HepG2 (cell line): ENCODE measurements at regions not wholly inside any gene's neighbourhood (a gene's known extent, or its start where the extent isn't known, plus 50 kb on each side); places are given as distances from the start of the nearest gene placed in this dataset.

Experiments
- ATAC-seq: fragments of 200-7000 bp; cut with Tn5 transposase; 3 replicates; pipeline ENCODE4 v1.9.1; 2020; ENCODE audit warnings: mild to moderate bottlenecking, moderate library complexity
- BruUV-seq: library from RNA; stranded (reverse); fragments of 400-500 nt; replicated peaks from 2 replicates; lab custom pipeline; 2021; lab: Mats Ljungman, UMichigan
- CTCF ChIA-PET: fragments of 300-600 bp; formaldehyde crosslinking; extraction: SDS; loops from one replicate; lab custom pipeline; 2021; ENCODE audit warnings: low total read pairs, inconsistent platforms, low intra/inter-chr PET ratio; lab: Yijun Ruan, JAX
- POLR2A ChIA-PET: fragments of 350-600 bp; sonication (Branson Sonifier 250); formaldehyde crosslinking; loops from one replicate; lab custom pipeline; 2020; ENCODE audit warnings: antibody characterized with exemption, inconsistent platforms; lab: Yijun Ruan, JAX
- DNase-seq: peaks from one replicate; pipeline ENCODE4 v3.0.0-alpha.2; 2015; ENCODE audit warnings: low spot score
- FAIRE-seq: peaks from 3 replicates; lab custom pipeline; 2011; peaks lifted over from hg19 to GRCh38; lab: Jason Lieb, UNC
- H2AFZ ChIP-seq: one replicate; pipeline ENCODE4 v1.6.1; 2011; ENCODE audit warnings: low read length, inconsistent platforms
- H3K27ac ChIP-seq: fragments of 300-600 bp; 3 replicates; pipeline ENCODE4 v1.8.0; 2011; ENCODE audit warnings: mixed run types, mild to moderate bottlenecking, mixed read lengths, low read length, inconsistent platforms; ENCODE audit not compliant: insufficient read depth; ENCODE audit errors: extremely low read length
- H3K27me3 ChIP-seq, 2 experiments: fragments of 200-600 bp in 1 of 2; 2 replicates in 1 of 2; 3 replicates in 1 of 2; pipeline versions ENCODE4 v1.6.0 to v1.8.0; 2011; ENCODE audit warnings: low read length in 2 of 2, mild to moderate bottlenecking in 2 of 2, moderate library complexity in 2 of 2, inconsistent platforms in 1 of 2; ENCODE audit not compliant: insufficient read depth in 2 of 2, control insufficient read depth in 1 of 2
- H3K36me3 ChIP-seq, 2 experiments: fragments of 200-600 bp in 1 of 2; replicated peaks in 1 of 2; 2 replicates in 1 of 2; 3 replicates in 1 of 2; pipeline versions ENCODE4 v1.5.1 to v1.8.0; 2011; ENCODE audit warnings: low read length in 2 of 2, inconsistent platforms in 1 of 2; ENCODE audit not compliant: insufficient read depth in 2 of 2, control insufficient read depth in 1 of 2
- H3K4me1 ChIP-seq: 2 replicates; pipeline ENCODE4 v1.5.1; 2012; ENCODE audit warnings: low read length, inconsistent platforms; ENCODE audit not compliant: insufficient read depth
- H3K4me2 ChIP-seq: 2 replicates; pipeline ENCODE4 v1.6.0; 2011; ENCODE audit warnings: low read depth, low read length, inconsistent platforms
- H3K4me3 ChIP-seq, 3 experiments: fragments of 200-600 bp in 1 of 3; sonication (generic), shearing (Covaris generic) in 1 of 3; replicated peaks in 1 of 3; 2 replicates each; pipeline ENCODE4 v1.5.1; 2011 to 2016; ENCODE audit warnings: low read length in 3 of 3, inconsistent platforms in 2 of 3, low read depth in 2 of 3, mild to moderate bottlenecking in 2 of 3, control low read depth in 1 of 3, mixed read lengths in 1 of 3; ENCODE audit not compliant: insufficient read depth in 1 of 3
- H3K79me2 ChIP-seq: one replicate; pipeline ENCODE4 v1.6.1; 2011; ENCODE audit warnings: low read length, inconsistent platforms; ENCODE audit not compliant: insufficient read depth
- H3K9ac ChIP-seq: 2 replicates; pipeline ENCODE4 v1.6.0; 2011; ENCODE audit warnings: mild to moderate bottlenecking, low read depth, low read length, inconsistent platforms; ENCODE audit not compliant: insufficient read depth
- H3K9me3 ChIP-seq: 2 replicates; pipeline ENCODE4 v1.5.1; 2012; ENCODE audit warnings: mild to moderate bottlenecking, low read length
- H4K20me1 ChIP-seq: 2 replicates; pipeline ENCODE4 v1.6.0; 2011; ENCODE audit warnings: inconsistent platforms, mild to moderate bottlenecking, low read length, moderate library complexity; ENCODE audit not compliant: insufficient read depth
- AKAP8 ChIP-seq: sonication (generic); formaldehyde crosslinking; IDR thresholded peaks from 2 replicates; pipeline ENCODE4 v1.5.1; 2020; ENCODE audit warnings: mild to moderate bottlenecking, missing genetic modification reagents
- ARHGAP35 ChIP-seq: sonication (generic); formaldehyde crosslinking; IDR thresholded peaks from 2 replicates; pipeline ENCODE4 v1.9.0; 2022; ENCODE audit warnings: mild to moderate bottlenecking, inconsistent platforms, moderate library complexity, missing genetic modification reagents, borderline replicate concordance
- ARNTL ChIP-seq: sonication (generic); formaldehyde crosslinking; IDR thresholded peaks from 2 replicates; pipeline ENCODE4 v1.4.0; 2020; ENCODE audit warnings: mild to moderate bottlenecking, missing genetic modification reagents
- ATF2 ChIP-seq: sonication (generic); formaldehyde crosslinking; IDR thresholded peaks from 2 replicates; pipeline ENCODE4 v1.4.0; 2020; ENCODE audit warnings: missing genetic modification reagents
- CCDC6 ChIP-seq: sonication (generic); formaldehyde crosslinking; IDR thresholded peaks from 2 replicates; pipeline ENCODE4 v1.8.1; 2022; ENCODE audit warnings: mild to moderate bottlenecking, missing genetic modification reagents, moderate library complexity
- FIP1L1 ChIP-seq: fragments of 200-400 bp; formaldehyde crosslinking; IDR thresholded peaks from 2 replicates; pipeline ENCODE4 v1.6.1; 2018; ENCODE audit warnings: low read depth, mild to moderate bottlenecking, low read length, moderate library complexity, borderline replicate concordance; ENCODE audit not compliant: insufficient read depth
- FOSL2 ChIP-seq: sonication (generic); formaldehyde crosslinking; IDR thresholded peaks from 2 replicates; pipeline ENCODE4 v1.4.0; 2020; ENCODE audit warnings: missing genetic modification reagents
- IRF2 ChIP-seq: IDR thresholded peaks from 2 replicates; pipeline ENCODE4 v1.6.1; 2018; ENCODE audit warnings: missing genetic modification reagents, missing compliant biosample characterization
- NFE2L2 ChIP-seq: fragments of 150-350 bp; IDR thresholded peaks from 2 replicates; pipeline ENCODE4 v1.6.1; 2014; ENCODE audit warnings: low read length
- NPAS2 ChIP-seq: sonication (generic); formaldehyde crosslinking; IDR thresholded peaks from 2 replicates; pipeline ENCODE4 v1.8.0; 2022; ENCODE audit warnings: mild to moderate bottlenecking, missing genetic modification reagents, borderline replicate concordance
- POGZ ChIP-seq: sonication (generic); formaldehyde crosslinking; IDR thresholded peaks from 2 replicates; pipeline ENCODE4 v1.4.0; 2020; ENCODE audit warnings: mild to moderate bottlenecking, missing genetic modification reagents
- RFX5 ChIP-seq: IDR thresholded peaks from 2 replicates; pipeline ENCODE4 v1.6.1; 2011; ENCODE audit warnings: low read depth, low read length, improper control_type of control experiment
- TBL1XR1 ChIP-seq: fragments of 150-350 bp; IDR thresholded peaks from 2 replicates; pipeline ENCODE4 v1.6.1; 2014; ENCODE audit warnings: borderline replicate concordance, low read length; ENCODE audit not compliant: partially characterized antibody
- ZNF205 ChIP-seq: IDR thresholded peaks from 2 replicates; pipeline ENCODE4 v1.6.1; 2018; ENCODE audit warnings: missing biosample characterization, missing genetic modification reagents
- ZNF234 ChIP-seq: sonication (generic); formaldehyde crosslinking; conservative IDR thresholded peaks from 2 replicates; pipeline ENCODE4 v1.5.1; 2020; ENCODE audit warnings: mild to moderate bottlenecking, missing genetic modification reagents
- ZNF24 ChIP-seq: fragments of 450-650 bp; IDR thresholded peaks from 2 replicates; pipeline ENCODE4 v1.6.1; 2017; ENCODE audit warnings: antibody characterized with exemption, mild to moderate bottlenecking
- ZNF674 ChIP-seq: sonication (generic); formaldehyde crosslinking; IDR thresholded peaks from 2 replicates; pipeline ENCODE4 v1.5.0; 2020; ENCODE audit warnings: low read depth, mild to moderate bottlenecking, missing genetic modification reagents
- WGBS: methylation state at CpG from one replicate; pipeline ENCODE4 v1.1.6; 2017; ENCODE audit warnings: low lambda C conversion rate; 5-methylcytosine and 5-hydroxymethylcytosine counted together
- in situ Hi-C: cut with HindIII; loops from 2 replicates; pipeline ENCODE4 v1.10.0; 2017; ENCODE audit warnings: low pct_unique_long_range_greater_than_20kb; ENCODE audit not compliant: extremely low pct_ligation_motif_present
- intact Hi-C: fragments of 100-400 bp; cut with micrococcal nuclease; formaldehyde crosslinking; loops from one replicate; pipeline ENCODE4 v1.10.0; 2022; ENCODE audit not compliant: unreplicated experiment

DNA sequence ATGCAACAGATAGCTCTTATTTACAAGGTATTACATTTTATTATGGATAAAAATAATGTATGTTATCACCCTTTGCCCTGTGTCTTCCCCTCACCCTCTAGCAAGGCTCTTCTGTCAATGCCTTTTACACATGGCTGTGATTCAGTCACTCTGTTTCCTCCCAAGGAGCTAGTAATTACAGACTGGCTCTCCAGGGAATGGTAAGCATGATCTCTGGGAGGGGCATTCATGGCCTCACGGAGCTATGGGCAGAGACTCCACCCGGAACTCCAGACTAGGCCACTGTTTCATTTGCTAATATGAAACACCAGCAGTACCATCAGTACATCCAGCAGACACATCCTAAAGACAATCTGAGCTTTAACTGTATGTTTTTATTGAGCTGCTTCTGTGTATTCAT lies 410.9 kb upstream of the CYRIA start:
- no peaks in the 10 kb centered on the region for H3K79me2 ChIP-seq
- H3K27me3 ChIP-seq = no peaks in the 10 kb centered on the region
- DNase-seq (no peak), FAIRE-seq (no peak), ATAC-seq (no peak)
- POLR2A ChIA-PET = no interaction called here
- no peak overlapping the region for H3K27ac ChIP-seq
- CTCF ChIA-PET = no interaction called here
- no peaks in the 10 kb centered on the region for H4K20me1 ChIP-seq
- no peaks in the 10 kb centered on the region for H3K36me3 ChIP-seq
- no peaks in the 10 kb centered on the region for H3K4me1 ChIP-seq
- BruUV-seq = no TSS peak
- peaks cover 43% of the 10 kb centered on the region for H3K9me3 ChIP-seq
- no peak overlapping the region for H3K4me2 ChIP-seq
- in situ Hi-C loops = no loop called here
- 0% methylated on average over 2 of the region's 2 CpGs for WGBS
- no peak overlapping the region for H3K4me3 ChIP-seq
- TF ChIP-seq ZNF674 (CRISPR knock-in tag) (no peak), ZNF24 (no peak), FIP1L1 (no peak), TBL1XR1 (no peak), ZNF234 (no peak), CCDC6 (CRISPR knock-in tag) (no peak), ARHGAP35 (CRISPR knock-in tag) (no peak), NFE2L2 (no peak), NPAS2 (CRISPR knock-in tag) (no peak), IRF2 (CRISPR knock-in tag) (no peak), POGZ (CRISPR knock-in tag) (no peak), FOSL2 (CRISPR knock-in tag) (no peak), ZNF205 (CRISPR knock-in tag) (no peak), AKAP8 (CRISPR knock-in tag) (no peak), ATF2 (CRISPR knock-in tag) (no peak), RFX5 (no peak), ARNTL (CRISPR knock-in tag) (no peak)
- TF ChIP-seq, all 625 proteins: peak for 0
- intact Hi-C loops = no loop called here
- Histone ChIP-seq H3K9ac (no peak overlapping the region), H2AFZ (no peak overlapping the region)
